ENCODE measurements at regions not wholly inside any gene's neighbourhood (a gene's known extent, or its start where the extent isn't known, plus 50 kb on each side); places are given as distances from the start of the nearest gene placed in this dataset.

- TF ChIP-seq FOXA1 (IDR thresholded peaks at IDR 0.05) = no peak
- peak in 1 of 2 donors; percentile 14 for TF ChIP-seq RXRA (IDR thresholded peaks at IDR 0.05)
- peak; percentile 48 for TF ChIP-seq HNF4G (IDR thresholded peaks at IDR 0.05)
- no peak for TF ChIP-seq CTCF (IDR thresholded peaks at IDR 0.05; ENCODE audit: low read depth, low read length, missing input control)
- peak in 1 of 2 donors; percentile 18 for TF ChIP-seq RAD21 (IDR thresholded peaks at IDR 0.05)
- TF ChIP-seq SP1 (IDR thresholded peaks at IDR 0.05) = peak; percentile 87
- peak; percentile 84 to 86 for TF ChIP-seq HNF4A (conservative IDR thresholded peaks at IDR 0.05)
- DNase-seq (ENCODE audit: low spot score) = no peak
- Histone ChIP-seq H3K4me3 (ENCODE audit: low read depth in 1 of 3, low read length in 3 of 3) (no peak overlapping the region), H3K27me3 (ENCODE audit: control insufficient read depth in 4 of 4, insufficient read depth in 4 of 4, low read length in 3 of 4) (no peaks in the 10 kb centered on the region), H3K4me1 (ENCODE audit: control insufficient read depth in 4 of 4, insufficient read depth in 4 of 4, low read length in 3 of 4) (peaks cover 0 to 2% (median 0%) of the 10 kb centered on the region in 4 donors), H3K9ac (ENCODE audit: low read depth in 1 of 2, low read length in 2 of 2) (no peak overlapping the region), H3K27ac (ENCODE audit: low read depth in 1 of 2, low read length in 2 of 2) (no peak overlapping the region), H3K36me3 (ENCODE audit: control insufficient read depth in 4 of 4, insufficient read depth in 3 of 4, low read depth in 1 of 4, low read length in 3 of 4) (no peaks in the 10 kb centered on the region), H3K9me3 (ENCODE audit: control insufficient read depth in 4 of 4, low read length in 3 of 4) (no peaks in the 10 kb centered on the region)
- WGBS = 26% methylated on average over 2 of the region's 2 CpGs
These were observed 924.7 kb upstream of the ADGRL2 start for GRCh38 chr1:80876035-80876434.

DNA sequence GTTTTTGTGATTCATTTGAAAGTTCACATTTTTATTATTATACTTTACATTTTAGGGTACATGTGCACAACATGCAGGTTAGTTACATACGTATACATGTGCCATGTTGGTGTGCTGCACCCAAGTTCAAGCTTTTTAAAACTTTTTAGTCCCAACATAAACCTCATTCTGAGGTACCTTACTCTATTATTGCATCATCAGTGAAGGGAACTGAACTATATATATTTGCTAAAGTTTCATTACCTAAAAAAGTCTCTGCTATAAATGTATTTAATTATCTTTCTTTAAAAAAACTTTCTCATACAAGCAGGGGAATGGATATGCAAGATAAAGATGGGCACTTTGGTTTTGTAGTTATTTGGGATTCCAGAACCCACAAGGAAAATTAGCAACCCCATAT lies 931.4 kb upstream of the ADGRL2 start:
- Histone ChIP-seq H3K4me1 (ENCODE audit: control insufficient read depth in 4 of 4, insufficient read depth in 4 of 4, low read length in 3 of 4) (no peaks in the 10 kb centered on the region), H3K4me3 (ENCODE audit: low read depth in 1 of 3, low read length in 3 of 3) (no peak overlapping the region), H3K9ac (ENCODE audit: low read depth in 1 of 2, low read length in 2 of 2) (no peak overlapping the region), H3K9me3 (ENCODE audit: control insufficient read depth in 4 of 4, low read length in 3 of 4) (no peaks in the 10 kb centered on the region), H3K36me3 (ENCODE audit: control insufficient read depth in 4 of 4, insufficient read depth in 3 of 4, low read depth in 1 of 4, low read length in 3 of 4) (no peaks in the 10 kb centered on the region), H3K27ac (ENCODE audit: low read depth in 1 of 2, low read length in 2 of 2) (no peak overlapping the region), H3K27me3 (ENCODE audit: control insufficient read depth in 4 of 4, insufficient read depth in 4 of 4, low read length in 3 of 4) (no peaks in the 10 kb centered on the region)
- no peak for DNase-seq (ENCODE audit: low spot score)
- TF ChIP-seq, protein P1, sequence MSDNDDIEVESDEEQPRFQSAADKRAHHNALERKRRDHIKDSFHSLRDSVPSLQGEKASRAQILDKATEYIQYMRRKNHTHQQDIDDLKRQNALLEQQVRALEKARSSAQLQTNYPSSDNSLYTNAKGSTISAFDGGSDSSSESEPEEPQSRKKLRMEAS (IDR thresholded peaks at IDR 0.05) = no peak
- no peak for TF ChIP-seq HNF4A (conservative IDR thresholded peaks at IDR 0.05)
- WGBS = 95% methylated on average over 1 of the region's 1 CpG

DNA sequence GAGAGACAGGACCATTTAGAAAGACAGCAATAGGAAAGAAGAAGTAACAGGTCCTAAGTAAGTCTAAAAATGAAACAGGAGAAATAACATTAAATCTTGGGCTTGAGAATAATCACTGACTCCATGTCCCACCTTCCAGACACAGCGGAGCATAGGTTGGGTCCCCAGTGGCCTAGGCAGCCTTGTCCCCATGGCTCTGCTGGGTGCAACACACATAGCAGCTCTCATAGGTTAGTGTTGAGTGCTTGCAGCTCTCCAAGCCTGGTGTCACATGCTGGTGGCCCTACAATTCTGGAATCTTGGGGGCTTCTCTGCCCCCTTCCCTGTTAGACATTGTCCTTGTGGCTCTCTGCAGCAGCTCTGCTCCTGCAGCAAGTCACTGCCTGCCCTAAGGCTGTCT lies 952.8 kb upstream of the ADGRL2 start:
- Histone ChIP-seq H3K4me1 (ENCODE audit: control insufficient read depth in 4 of 4, insufficient read depth in 4 of 4, low read length in 3 of 4) (no peaks in the 10 kb centered on the region), H3K36me3 (ENCODE audit: control insufficient read depth in 4 of 4, insufficient read depth in 3 of 4, low read depth in 1 of 4, low read length in 3 of 4) (no peaks in the 10 kb centered on the region), H3K4me3 (ENCODE audit: low read depth in 1 of 3, low read length in 3 of 3) (no peak overlapping the region), H3K9ac (ENCODE audit: low read depth in 1 of 2, low read length in 2 of 2) (no peak overlapping the region), H3K27me3 (ENCODE audit: control insufficient read depth in 4 of 4, insufficient read depth in 4 of 4, low read length in 3 of 4) (no peaks in the 10 kb centered on the region), H3K27ac (ENCODE audit: low read depth in 1 of 2, low read length in 2 of 2) (no peak overlapping the region), H3K9me3 (ENCODE audit: control insufficient read depth in 4 of 4, low read length in 3 of 4) (no peaks in the 10 kb centered on the region)
- no peak for DNase-seq (ENCODE audit: low spot score)
- WGBS = 97% methylated on average over 1 of the region's 1 CpG
- TF ChIP-seq CTCF (IDR thresholded peaks at IDR 0.05; ENCODE audit: low read depth, low read length, missing input control) = no peak
- no peak for TF ChIP-seq TAF1 (conservative IDR thresholded peaks at IDR 0.05)
- TF ChIP-seq SP1 (IDR thresholded peaks at IDR 0.05) = no peak
- no peak for TF ChIP-seq FOXA1 (IDR thresholded peaks at IDR 0.05)
- no peak for TF ChIP-seq YY1 (IDR thresholded peaks at IDR 0.05)
- no peak for TF ChIP-seq HNF4A (conservative IDR thresholded peaks at IDR 0.05)

Data from liver (tissue), 8 donors.